IPS DF 6.9 (cell line): ENCODE measurements at regions not wholly inside any gene's neighbourhood (a gene's known extent, or its start where the extent isn't known, plus 50 kb on each side); places are given as distances from the start of the nearest gene placed in this dataset.

ENCODE experiments used
- DNase-seq: peaks from one replicate; pipeline ENCODE4 v3.0.0-alpha.2; 2013; ENCODE audit warnings: low read depth, low spot score
- H3K27ac ChIP-seq: one replicate; pipeline ENCODE4 v1.5.1; 2013; ENCODE audit warnings: low read length, control low read depth
- H3K27me3 ChIP-seq: 2 replicates; pipeline ENCODE4 v1.6.1; 2013; ENCODE audit warnings: mild to moderate bottlenecking, low read length; ENCODE audit not compliant: control insufficient read depth, insufficient read depth
- H3K36me3 ChIP-seq: 2 replicates; pipeline ENCODE4 v1.6.1; 2013; ENCODE audit warnings: low read length; ENCODE audit not compliant: control insufficient read depth, insufficient read depth
- H3K4me1 ChIP-seq: 2 replicates; pipeline ENCODE4 v1.6.1; 2013; ENCODE audit warnings: low read length; ENCODE audit not compliant: control insufficient read depth, insufficient read depth
- H3K4me3 ChIP-seq: 2 replicates; pipeline ENCODE4 v1.5.1; 2013; ENCODE audit warnings: mild to moderate bottlenecking, low read length
- H3K9me3 ChIP-seq: 2 replicates; pipeline ENCODE4 v1.6.1; 2013; ENCODE audit warnings: low read length, inconsistent platforms; ENCODE audit not compliant: control insufficient read depth, insufficient read depth
- WGBS: extraction: QIAGEN DNeasy Blood & Tissue Kit; methylation state at CpG from one replicate; pipeline ENCODE4 v1.1.7; 2013; ENCODE audit warnings: mixed read lengths, missing lambda C conversion rate; ENCODE audit not compliant: insufficient read length, insufficient coverage; 5-methylcytosine and 5-hydroxymethylcytosine counted together

DNA sequence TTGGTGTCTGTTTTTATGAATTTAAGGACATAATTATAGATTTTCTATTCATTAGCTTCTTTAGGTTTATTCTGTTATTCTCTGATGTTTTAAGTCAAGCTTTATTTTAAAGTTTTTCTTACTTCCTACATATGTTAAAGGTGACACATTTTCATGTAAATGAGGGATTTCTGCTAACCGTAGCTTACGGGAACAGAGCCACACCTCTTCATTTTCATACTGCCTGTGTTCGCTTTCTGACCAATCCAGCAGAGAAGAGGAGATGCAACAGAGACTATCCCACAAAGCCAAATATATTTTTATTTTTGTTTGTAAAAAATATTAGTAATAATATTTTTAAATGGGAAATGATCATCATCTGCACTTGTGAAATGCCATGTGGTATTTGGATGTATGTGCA lies 774.1 kb downstream of the BRD1 start:
- DNase-seq, result no peak
- WGBS, result no CpG with 5 or more reads among the region's 3 CpGs
- Histone ChIP-seq H3K4me1 (no peaks in the 10 kb centered on the region), H3K27me3 (no peaks in the 10 kb centered on the region), H3K36me3 (no peaks in the 10 kb centered on the region), H3K4me3 (no peak overlapping the region), H3K9me3 (peaks cover 29% of the 10 kb centered on the region), H3K27ac (no peak overlapping the region)

DNA sequence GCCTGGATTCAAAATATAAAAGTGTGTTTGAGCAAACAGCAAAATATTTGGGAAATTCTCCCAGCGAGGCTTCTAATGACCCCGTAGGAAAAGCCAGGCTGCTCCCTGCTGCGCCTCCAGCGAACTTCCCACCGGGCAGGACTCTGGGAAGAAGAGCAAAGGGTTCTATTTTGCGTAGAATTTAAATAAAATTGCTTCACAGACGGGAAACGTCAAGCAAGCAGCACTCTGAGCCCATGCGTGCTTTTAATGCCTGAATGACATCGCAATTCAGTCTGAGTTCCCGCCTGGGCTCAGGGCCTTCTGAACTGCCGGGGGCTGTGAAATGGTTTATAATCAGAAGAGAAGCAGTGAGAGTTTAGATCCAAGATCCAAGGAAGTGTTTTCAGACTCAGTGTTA lies 775.1 kb downstream of the BRD1 start:
- H3K27me3 ChIP-seq, result no peaks in the 10 kb centered on the region
- no CpG with 5 or more reads among the region's 12 CpGs for WGBS
- H3K4me1 ChIP-seq, result no peaks in the 10 kb centered on the region
- no peak overlapping the region for H3K27ac ChIP-seq
- DNase-seq, result no peak
- peaks cover 23% of the 10 kb centered on the region for H3K9me3 ChIP-seq
- no peaks in the 10 kb centered on the region for H3K36me3 ChIP-seq
- H3K4me3 ChIP-seq, result no peak overlapping the region

- DNase-seq, result no peak
- peaks cover 23% of the 10 kb centered on the region for H3K9me3 ChIP-seq
- no peaks in the 10 kb centered on the region for H3K4me1 ChIP-seq
- H3K4me3 ChIP-seq, result no peak overlapping the region
- no peaks in the 10 kb centered on the region for H3K36me3 ChIP-seq
- no peak overlapping the region for H3K27ac ChIP-seq
- no peaks in the 10 kb centered on the region for H3K27me3 ChIP-seq
- WGBS, result no CpG with 5 or more reads among the region's 36 CpGs
Measured at GRCh38 chr22:49052023-49052538, 775.6 kb downstream of the BRD1 start.

GRCh38 chr22:49051491-49052022 lies 776.1 kb downstream of the BRD1 start:
- no peak for DNase-seq
- Histone ChIP-seq H3K4me1 (no peaks in the 10 kb centered on the region), H3K36me3 (no peaks in the 10 kb centered on the region), H3K27me3 (no peaks in the 10 kb centered on the region), H3K27ac (no peak overlapping the region), H3K9me3 (peaks cover 18% of the 10 kb centered on the region), H3K4me3 (no peak overlapping the region)
- WGBS, result no CpG with 5 or more reads among the region's 31 CpGs

DNA sequence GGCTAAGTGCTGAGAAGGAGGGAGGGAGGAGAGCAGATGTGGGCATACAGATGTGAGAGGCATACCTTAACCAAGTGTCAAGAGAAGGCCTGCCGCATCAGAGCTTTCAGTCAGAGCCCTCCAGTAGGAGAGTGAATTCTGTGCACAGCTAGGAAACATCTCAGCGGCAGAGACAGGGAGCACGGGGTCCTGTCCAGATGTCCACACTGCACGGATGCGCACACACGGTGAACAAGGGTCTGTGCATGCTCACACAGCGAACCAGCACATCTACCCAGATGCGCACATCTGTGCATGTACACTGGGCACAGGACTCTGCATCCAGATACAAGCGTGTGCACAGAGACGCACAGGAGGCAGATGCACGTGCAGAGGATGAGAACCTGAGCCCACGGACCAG lies 778.0 kb downstream of the BRD1 start:
- no peak overlapping the region for H3K4me3 ChIP-seq
- H3K9me3 ChIP-seq, result peaks cover 27% of the 10 kb centered on the region
- H3K27ac ChIP-seq, result no peak overlapping the region
- no peaks in the 10 kb centered on the region for H3K4me1 ChIP-seq
- H3K27me3 ChIP-seq, result no peaks in the 10 kb centered on the region
- no peaks in the 10 kb centered on the region for H3K36me3 ChIP-seq
- no CpG with 5 or more reads among the region's 12 CpGs for WGBS
- DNase-seq, result no peak

DNA sequence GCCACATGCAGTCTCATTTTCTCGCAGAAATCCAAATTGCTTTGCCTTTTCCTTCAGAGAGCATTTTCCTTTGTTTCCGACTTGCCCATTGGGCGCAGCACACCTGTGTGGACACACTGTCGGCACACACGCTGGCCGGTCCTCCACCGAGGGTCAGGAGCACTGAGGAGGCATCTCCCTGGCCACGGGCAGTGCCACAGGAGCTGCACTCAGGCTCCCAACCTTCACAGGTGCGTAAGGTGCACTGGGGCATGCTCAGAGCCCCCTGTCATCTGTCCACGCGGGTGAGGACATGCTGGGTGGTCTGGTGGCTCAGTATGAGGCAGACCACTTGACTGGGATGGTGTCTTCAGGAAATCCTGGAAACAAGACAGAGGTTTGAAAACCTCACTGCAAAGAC lies 779.1 kb downstream of the BRD1 start:
- WGBS, result no CpG with 5 or more reads among the region's 11 CpGs
- DNase-seq, result no peak
- Histone ChIP-seq H3K27me3 (no peaks in the 10 kb centered on the region), H3K4me1 (no peaks in the 10 kb centered on the region), H3K36me3 (no peaks in the 10 kb centered on the region; the same call in 1 of the 2 replicates), H3K27ac (no peak overlapping the region), H3K4me3 (no peak overlapping the region), H3K9me3 (peaks cover 33% of the 10 kb centered on the region)

DNA sequence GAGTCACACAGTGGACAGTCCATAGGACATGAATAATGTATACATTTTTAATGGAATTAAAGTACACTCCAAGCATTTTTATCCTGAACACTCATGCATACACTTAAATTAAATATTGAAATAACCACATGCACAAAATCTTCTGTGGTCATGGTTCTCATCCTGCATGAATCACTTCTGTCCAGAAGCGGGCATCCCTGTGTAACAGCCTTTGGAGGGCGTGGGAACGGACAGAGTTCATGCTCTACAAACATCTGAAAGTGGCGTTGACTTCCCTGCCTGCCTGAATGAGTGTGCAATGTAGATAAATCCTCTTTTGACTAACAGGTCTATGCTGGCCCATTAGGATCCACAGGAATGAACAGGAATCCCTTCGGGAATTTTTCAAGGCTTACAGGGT lies 780.2 kb downstream of the BRD1 start:
- Histone ChIP-seq H3K36me3 (no peaks in the 10 kb centered on the region; the same call in 1 of the 2 replicates), H3K4me3 (no peak overlapping the region), H3K9me3 (peaks cover 36% of the 10 kb centered on the region), H3K4me1 (no peaks in the 10 kb centered on the region), H3K27ac (no peak overlapping the region), H3K27me3 (no peaks in the 10 kb centered on the region)
- no CpG with 5 or more reads among the region's 5 CpGs for WGBS
- no peak for DNase-seq

GRCh38 chr22:49046546-49047361 lies 780.9 kb downstream of the BRD1 start:
- Histone ChIP-seq H3K27me3 (no peaks in the 10 kb centered on the region), H3K36me3 (no peaks in the 10 kb centered on the region; the same call in 1 of the 2 replicates), H3K4me1 (no peaks in the 10 kb centered on the region), H3K9me3 (peaks cover 37% of the 10 kb centered on the region), H3K27ac (no peak overlapping the region), H3K4me3 (no peak overlapping the region)
- DNase-seq, result no peak
- no CpG with 5 or more reads among the region's 17 CpGs for WGBS

DNA sequence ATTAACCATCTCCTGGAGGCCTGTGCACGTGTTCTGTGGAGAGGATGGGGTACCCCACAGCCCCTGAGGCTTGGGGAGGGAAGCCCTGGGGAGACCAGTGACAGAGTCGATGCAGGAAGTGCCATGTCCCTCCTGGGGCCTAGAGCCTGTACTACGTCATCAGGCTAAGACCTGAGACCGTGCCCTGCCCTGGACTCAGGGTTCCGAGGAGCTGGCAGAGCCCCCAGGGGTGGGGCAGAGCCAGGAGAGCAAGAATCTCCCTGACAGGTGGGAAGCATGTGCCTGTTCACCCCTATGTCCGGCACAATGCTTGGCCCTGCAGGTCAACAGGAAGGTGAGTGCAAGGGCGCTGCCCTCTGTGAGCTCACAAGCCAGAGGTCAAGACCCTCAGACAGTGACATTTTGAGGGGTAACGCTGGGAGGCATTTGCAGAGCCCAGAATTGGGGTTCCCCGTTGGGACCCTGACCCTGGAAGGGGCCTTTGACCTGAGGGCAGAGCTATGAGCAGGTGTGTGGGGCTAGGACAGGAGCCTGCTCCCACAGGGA lies 781.6 kb downstream of the BRD1 start:
- Histone ChIP-seq H3K9me3 (peaks cover 38% of the 10 kb centered on the region), H3K4me1 (no peaks in the 10 kb centered on the region), H3K4me3 (no peak overlapping the region), H3K27ac (no peak overlapping the region), H3K36me3 (no peaks in the 10 kb centered on the region; the same call in 1 of the 2 replicates), H3K27me3 (no peaks in the 10 kb centered on the region)
- no CpG with 5 or more reads among the region's 9 CpGs for WGBS
- no peak for DNase-seq

GRCh38 chr22:49045276-49045675 lies 782.4 kb downstream of the BRD1 start:
- no peaks in the 10 kb centered on the region; the same call in 1 of the 2 replicates for H3K36me3 ChIP-seq
- peaks cover 43% of the 10 kb centered on the region for H3K9me3 ChIP-seq
- no peak overlapping the region for H3K27ac ChIP-seq
- no peaks in the 10 kb centered on the region for H3K27me3 ChIP-seq
- DNase-seq, result no peak
- no CpG with 5 or more reads among the region's 12 CpGs for WGBS
- H3K4me3 ChIP-seq, result no peak overlapping the region
- H3K4me1 ChIP-seq, result no peaks in the 10 kb centered on the region
